ENCODE measurements at regions not wholly inside any gene's neighbourhood (a gene's known extent, or its start where the extent isn't known, plus 50 kb on each side); places are given as distances from the start of the nearest gene placed in this dataset.

- Histone ChIP-seq H3K9me2 (ENCODE audit: insufficient read depth) (no peaks in the 10 kb centered on the region), H3K79me2 (ENCODE audit: insufficient read depth) (no peaks in the 10 kb centered on the region), H3K27ac (no peak overlapping the region), H3K4me1 (ENCODE audit: insufficient read depth) (no peaks in the 10 kb centered on the region), H3K36me3 (ENCODE audit: low read depth) (no peaks in the 10 kb centered on the region), H2AFZ (no peak overlapping the region), H3K4me2 (ENCODE audit: unreplicated experiment) (no peak overlapping the region), H3K9ac (no peak overlapping the region), H3K4me3 (no peak overlapping the region), H3K27me3 (replicated peaks; ENCODE audit: insufficient read depth) (no peaks in the 10 kb centered on the region), H4K20me1 (ENCODE audit: insufficient read depth) (no peaks in the 10 kb centered on the region), H3K9me3 (ENCODE audit: low read depth) (no peaks in the 10 kb centered on the region), H3F3A (ENCODE audit: insufficient read depth) (no peaks in the 10 kb centered on the region)
- in situ Hi-C loops (cut with MboI): no loop called here
- DNase-seq: no peak
- no peak for TF ChIP-seq EZH2phosphoT487 (IDR thresholded peaks at IDR 0.05; ENCODE audit: insufficient read depth, low read depth)
- no peak for TF ChIP-seq EZH2 (IDR thresholded peaks at IDR 0.05; ENCODE audit: insufficient read depth, poor library complexity, severe bottlenecking)
- WGBS, 2 experiments (ENCODE audit: low coverage in 1 of 2, low lambda C conversion rate in 2 of 2, missing lambda C conversion rate in 2 of 2): 3 to 5% methylated on average over 2 of the region's 2 CpGs
Observed at GRCh38 chr2:84102274-84102673, 356.8 kb downstream of the SUCLG1 start.

- H3K9me2 ChIP-seq (ENCODE audit: insufficient read depth): no peaks in the 10 kb centered on the region
- no peak for DNase-seq
- in situ Hi-C loops (cut with MboI): no loop called here
Observed at GRCh38 chr2:84088656-84089055, 370.4 kb downstream of the SUCLG1 start.

GRCh38 chr2:84085562-84085961, 373.5 kb downstream of the SUCLG1 start:
- H3K9me3 ChIP-seq (ENCODE audit: low read depth): no peaks in the 10 kb centered on the region
- H2AFZ ChIP-seq: no peak overlapping the region
- in situ Hi-C loops (cut with MboI): no loop called here
- no peaks in the 10 kb centered on the region for H3K36me3 ChIP-seq (ENCODE audit: low read depth)
- no peaks in the 10 kb centered on the region for H3K9me2 ChIP-seq (ENCODE audit: insufficient read depth)
- no peak overlapping the region for H3K9ac ChIP-seq
- no peaks in the 10 kb centered on the region for H3K27me3 ChIP-seq (replicated peaks; ENCODE audit: insufficient read depth)
- no peak overlapping the region for H3K4me3 ChIP-seq
- no peaks in the 10 kb centered on the region for H3F3A ChIP-seq (ENCODE audit: insufficient read depth)
- no peak for DNase-seq
- TF ChIP-seq EZH2 (IDR thresholded peaks at IDR 0.05; ENCODE audit: insufficient read depth, poor library complexity, severe bottlenecking): no peak
- no peak for TF ChIP-seq EZH2phosphoT487 (IDR thresholded peaks at IDR 0.05; ENCODE audit: insufficient read depth, low read depth)
- no peaks in the 10 kb centered on the region for H4K20me1 ChIP-seq (ENCODE audit: insufficient read depth)
- H3K4me2 ChIP-seq (ENCODE audit: unreplicated experiment): no peak overlapping the region
- H3K79me2 ChIP-seq (ENCODE audit: insufficient read depth): no peaks in the 10 kb centered on the region
- no peak overlapping the region for H3K27ac ChIP-seq
- H3K4me1 ChIP-seq (ENCODE audit: insufficient read depth): no peaks in the 10 kb centered on the region

More at GRCh38 chr2:84088656-84089055, 370.4 kb downstream of the SUCLG1 start:
- no peaks in the 10 kb centered on the region for H3K36me3 ChIP-seq (ENCODE audit: low read depth)
- no peak overlapping the region for H3K4me2 ChIP-seq (ENCODE audit: unreplicated experiment)
- H3K27me3 ChIP-seq (replicated peaks; ENCODE audit: insufficient read depth): no peaks in the 10 kb centered on the region
- H3K9me3 ChIP-seq (ENCODE audit: low read depth): no peaks in the 10 kb centered on the region
- no peaks in the 10 kb centered on the region for H3K4me1 ChIP-seq (ENCODE audit: insufficient read depth)
- H4K20me1 ChIP-seq (ENCODE audit: insufficient read depth): no peaks in the 10 kb centered on the region
- no peaks in the 10 kb centered on the region for H3K79me2 ChIP-seq (ENCODE audit: insufficient read depth)
- TF ChIP-seq EZH2phosphoT487 (IDR thresholded peaks at IDR 0.05; ENCODE audit: insufficient read depth, low read depth) (no peak), EZH2 (IDR thresholded peaks at IDR 0.05; ENCODE audit: insufficient read depth, poor library complexity, severe bottlenecking) (no peak)
- no peak overlapping the region for H3K9ac ChIP-seq
- no peak overlapping the region for H3K27ac ChIP-seq
- H3F3A ChIP-seq (ENCODE audit: insufficient read depth): no peaks in the 10 kb centered on the region
- H3K4me3 ChIP-seq: no peak overlapping the region
- no peak overlapping the region for H2AFZ ChIP-seq

GRCh38 chr2:84084856-84085255, 374.2 kb downstream of the SUCLG1 start:
- TF ChIP-seq EZH2phosphoT487 (IDR thresholded peaks at IDR 0.05; ENCODE audit: insufficient read depth, low read depth) (no peak), EZH2 (IDR thresholded peaks at IDR 0.05; ENCODE audit: insufficient read depth, poor library complexity, severe bottlenecking) (no peak)
- Histone ChIP-seq H4K20me1 (ENCODE audit: insufficient read depth) (no peaks in the 10 kb centered on the region), H3F3A (ENCODE audit: insufficient read depth) (no peaks in the 10 kb centered on the region), H3K27ac (no peak overlapping the region), H3K27me3 (replicated peaks; ENCODE audit: insufficient read depth) (no peaks in the 10 kb centered on the region), H3K9ac (no peak overlapping the region), H3K9me2 (ENCODE audit: insufficient read depth) (no peaks in the 10 kb centered on the region), H3K4me2 (ENCODE audit: unreplicated experiment) (no peak overlapping the region), H3K9me3 (ENCODE audit: low read depth) (no peaks in the 10 kb centered on the region), H3K4me1 (ENCODE audit: insufficient read depth) (no peaks in the 10 kb centered on the region), H3K79me2 (ENCODE audit: insufficient read depth) (no peaks in the 10 kb centered on the region), H2AFZ (no peak overlapping the region), H3K36me3 (ENCODE audit: low read depth) (no peaks in the 10 kb centered on the region), H3K4me3 (no peak overlapping the region)
- in situ Hi-C loops (cut with MboI): no loop called here
- DNase-seq: no peak
- WGBS, 2 experiments (ENCODE audit: low coverage in 1 of 2, low lambda C conversion rate in 2 of 2, missing lambda C conversion rate in 2 of 2): 0% methylated on average over 1 of the region's 1 CpG

- 7 to 13% methylated on average over 1 of the region's 1 CpG for WGBS, 2 experiments (ENCODE audit: low coverage in 1 of 2, low lambda C conversion rate in 2 of 2, missing lambda C conversion rate in 2 of 2)
- no peak overlapping the region for H3K9ac ChIP-seq
- no peaks in the 10 kb centered on the region for H4K20me1 ChIP-seq (ENCODE audit: insufficient read depth)
- no peak overlapping the region for H2AFZ ChIP-seq
- H3K79me2 ChIP-seq (ENCODE audit: insufficient read depth): no peaks in the 10 kb centered on the region
- H3F3A ChIP-seq (ENCODE audit: insufficient read depth): no peaks in the 10 kb centered on the region
- H3K27ac ChIP-seq: no peak overlapping the region
- TF ChIP-seq EZH2phosphoT487 (IDR thresholded peaks at IDR 0.05; ENCODE audit: insufficient read depth, low read depth): no peak
- no peak for TF ChIP-seq EZH2 (IDR thresholded peaks at IDR 0.05; ENCODE audit: insufficient read depth, poor library complexity, severe bottlenecking)
- H3K4me2 ChIP-seq (ENCODE audit: unreplicated experiment): no peak overlapping the region
- no peaks in the 10 kb centered on the region for H3K4me1 ChIP-seq (ENCODE audit: insufficient read depth)
- in situ Hi-C loops (cut with MboI): no loop called here
- no peaks in the 10 kb centered on the region for H3K9me3 ChIP-seq (ENCODE audit: low read depth)
- no peak for DNase-seq
- no peak overlapping the region for H3K4me3 ChIP-seq
- H3K36me3 ChIP-seq (ENCODE audit: low read depth): no peaks in the 10 kb centered on the region
- no peaks in the 10 kb centered on the region for H3K27me3 ChIP-seq (replicated peaks; ENCODE audit: insufficient read depth)
- H3K9me2 ChIP-seq (ENCODE audit: insufficient read depth): no peaks in the 10 kb centered on the region
Observed at GRCh38 chr2:84083984-84084383, 375.1 kb downstream of the SUCLG1 start.

All from GM23248 (cell line).